CD4-positive, alpha-beta T cell treated with Interleukin-1 beta for 1 hour (primary cell): ENCODE measurements at regions not wholly inside any gene's neighbourhood (a gene's known extent, or its start where the extent isn't known, plus 50 kb on each side); places are given as distances from the start of the nearest gene placed in this dataset.

ENCODE experiments used
- DNase-seq, 2 donors: peaks; one replicate each; pipeline ENCODE4 v3.0.0-alpha.2; 2020 to 2022

- no peak for DNase-seq
Observed at GRCh38 chr14:97311411-97311810, 514.2 kb downstream of the VRK1 start.

DNA sequence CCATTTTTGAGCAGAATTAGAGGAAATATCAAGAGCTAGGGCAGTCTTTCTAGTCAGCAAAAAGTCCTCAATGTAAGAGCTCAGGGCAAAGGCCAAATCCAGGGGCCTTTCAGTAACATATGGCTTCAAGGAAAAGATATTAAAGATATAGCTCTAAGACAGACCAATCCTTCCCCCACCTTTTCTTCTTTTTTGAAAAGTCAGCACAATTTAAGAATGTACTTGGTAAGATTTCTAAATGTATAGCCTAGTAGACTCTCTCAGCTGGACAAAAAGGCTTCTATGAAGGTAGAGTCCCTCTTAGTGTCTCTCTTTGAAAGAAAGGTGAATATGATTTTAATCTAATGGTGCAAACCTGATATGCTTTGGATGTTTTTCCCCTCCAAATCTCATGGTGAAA, 515.7 kb downstream of the VRK1 start:
- no peak for DNase-seq

GRCh38 chr14:97315790-97316189, 518.6 kb downstream of the VRK1 start:
- DNase-seq, result no peak

DNA sequence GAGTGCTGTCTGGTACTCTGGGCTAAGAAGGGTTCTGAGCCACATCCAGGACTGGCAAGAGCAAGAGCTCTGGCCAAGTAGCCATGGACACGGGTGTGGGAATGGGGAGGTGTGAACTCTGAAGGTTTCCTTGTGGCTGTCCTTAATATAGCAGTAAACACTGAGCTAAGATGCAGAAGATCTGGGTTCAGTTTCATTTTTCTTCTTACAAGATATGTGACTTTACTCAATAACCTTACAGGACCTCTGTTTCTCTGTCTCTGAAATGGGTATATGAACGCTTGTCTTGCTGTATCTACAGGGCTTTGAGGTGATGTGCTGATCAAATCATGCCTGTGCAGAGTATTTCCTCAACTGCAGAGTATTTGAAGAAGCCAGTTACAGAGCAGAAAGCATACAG, 521.2 kb downstream of the VRK1 start:
- no peak for DNase-seq

DNA sequence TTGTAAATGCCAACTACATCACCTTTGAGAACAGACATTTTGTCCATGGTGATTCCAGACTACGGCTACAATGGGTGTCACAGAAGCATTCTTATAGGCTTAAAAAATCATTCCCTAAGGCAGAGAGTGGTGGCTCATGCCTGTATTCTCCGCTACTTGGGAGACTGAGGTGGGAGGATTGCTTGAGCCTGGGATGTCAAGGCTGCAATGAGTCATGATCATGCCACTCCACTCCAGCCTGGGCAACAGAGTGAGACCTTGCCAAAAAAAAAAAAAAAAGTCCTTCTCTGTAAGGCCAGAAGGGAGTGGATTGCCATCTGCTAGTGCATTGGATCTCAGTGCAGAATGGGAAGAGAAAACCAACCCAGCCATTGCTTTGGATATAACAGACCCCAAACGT, 522.5 kb downstream of the VRK1 start:
- no peak for DNase-seq

- no peak for DNase-seq
Observed at GRCh38 chr14:97328743-97329142, 531.6 kb downstream of the VRK1 start.

GRCh38 chr14:97329701-97330100, 532.5 kb downstream of the VRK1 start:
- no peak for DNase-seq

DNA sequence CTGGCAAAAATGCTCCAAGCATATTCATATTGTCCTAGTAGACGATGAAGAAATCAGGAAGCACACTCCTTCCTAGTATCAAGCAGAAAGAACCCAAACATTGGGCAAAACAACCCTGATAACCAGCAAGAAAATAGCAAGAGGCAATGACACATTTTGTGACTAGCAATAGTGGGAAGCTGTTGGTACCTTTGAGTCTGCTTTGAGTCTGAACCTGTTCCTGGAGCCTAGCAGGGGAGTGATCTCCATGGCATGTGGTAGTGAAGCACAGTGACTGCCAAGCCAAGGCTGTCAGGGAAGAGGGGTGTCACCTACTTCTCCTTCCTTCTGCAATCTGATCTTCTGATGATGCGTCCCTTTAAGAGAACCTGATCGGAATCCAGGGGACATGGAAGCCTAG, 533.9 kb downstream of the VRK1 start:
- DNase-seq, result no peak

GRCh38 chr14:97331526-97331925, 534.3 kb downstream of the VRK1 start:
- DNase-seq, result no peak

DNA sequence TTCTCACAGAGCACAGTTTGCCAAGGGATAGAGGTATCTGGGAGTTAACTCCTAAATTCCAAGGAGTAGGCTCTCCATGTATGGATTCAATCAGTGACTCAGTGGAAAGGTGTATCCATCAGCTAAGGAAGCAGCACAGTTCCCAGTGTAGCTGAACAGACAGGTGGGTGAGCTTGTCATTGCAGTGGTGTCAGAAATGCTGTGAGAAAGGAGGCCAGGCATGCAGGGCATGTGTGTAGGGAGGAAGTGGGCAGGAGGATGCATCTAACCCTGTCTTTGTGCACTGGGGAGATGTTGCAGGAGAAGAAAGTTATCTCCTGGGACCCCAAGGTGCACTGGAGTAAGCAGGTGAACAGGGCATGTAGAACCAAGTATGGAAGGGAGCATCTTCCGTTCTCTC, 539.0 kb downstream of the VRK1 start:
- DNase-seq, result no peak

GRCh38 chr14:97336816-97337215, 539.6 kb downstream of the VRK1 start:
- DNase-seq, result no peak

GRCh38 chr14:97337267-97337666, 540.1 kb downstream of the VRK1 start:
- DNase-seq, result no peak

GRCh38 chr14:97337670-97338069, 540.5 kb downstream of the VRK1 start:
- DNase-seq, result no peak

- no peak for DNase-seq
Observed at GRCh38 chr14:97344666-97345065, 547.5 kb downstream of the VRK1 start.

- no peak for DNase-seq
Observed at GRCh38 chr14:97346675-97347074, 549.5 kb downstream of the VRK1 start.

- DNase-seq, result no peak
Observed at GRCh38 chr14:97349463-97349862, 552.3 kb downstream of the VRK1 start.

DNA sequence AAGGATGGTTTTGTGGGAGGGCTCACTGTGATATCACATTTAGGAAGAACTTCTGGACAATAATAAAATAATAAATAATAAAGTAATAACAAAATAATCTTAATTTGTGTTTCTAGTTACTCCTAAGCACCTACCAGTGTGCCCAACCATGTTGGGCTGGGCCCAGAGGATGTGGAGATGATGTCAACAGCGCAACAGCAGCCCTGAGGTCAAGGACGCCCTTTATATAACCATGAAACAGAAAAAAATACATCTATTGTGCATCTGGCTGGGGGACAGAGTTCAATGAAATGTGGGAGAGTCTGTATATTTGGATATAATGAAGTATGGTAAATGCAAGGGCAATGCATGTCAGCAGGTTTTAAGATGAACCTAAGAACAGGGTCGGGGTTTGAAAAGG, 552.8 kb downstream of the VRK1 start:
- no peak for DNase-seq

- no peak for DNase-seq
Observed at GRCh38 chr14:97350415-97350814, 553.2 kb downstream of the VRK1 start.

DNA sequence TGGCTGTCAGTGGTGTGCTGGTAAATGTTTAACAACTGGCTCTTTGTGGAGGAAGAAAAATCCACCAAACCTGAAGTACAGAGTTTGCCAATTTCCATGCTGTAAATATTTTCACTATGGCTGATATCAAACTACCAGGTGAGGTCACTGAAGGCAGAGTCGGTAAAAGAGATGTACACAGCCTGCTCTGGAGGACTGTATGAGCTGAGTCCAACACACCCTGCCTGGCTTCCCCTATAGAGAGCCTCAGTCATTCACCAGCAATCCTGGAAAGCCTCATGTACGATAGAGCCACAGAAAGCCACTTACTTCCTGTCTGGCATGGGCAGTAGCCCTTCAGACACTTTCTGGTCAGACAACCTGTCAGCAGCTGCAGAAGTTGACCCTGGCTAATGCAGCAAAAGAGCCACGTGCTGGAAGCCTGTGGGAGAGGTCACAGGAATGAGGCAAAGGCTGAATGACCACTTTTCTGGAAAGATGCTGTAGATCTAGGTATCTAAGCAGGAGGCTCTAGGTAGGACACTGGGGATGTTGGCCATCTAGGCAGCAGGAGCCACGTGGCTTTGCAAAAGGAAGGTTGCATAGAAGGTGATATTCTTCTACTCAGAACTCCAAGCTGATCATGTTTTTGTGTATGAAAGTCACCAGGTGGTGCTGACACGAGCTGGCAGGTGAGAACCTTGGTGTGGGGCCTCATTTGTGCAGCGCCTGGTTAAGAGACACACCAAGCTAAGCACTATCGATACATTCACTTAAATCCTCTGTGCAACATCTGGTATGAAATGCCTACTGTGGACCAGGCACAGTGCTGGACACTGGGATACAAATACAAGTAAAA, 553.9 kb downstream of the VRK1 start:
- no peak for DNase-seq

- no peak for DNase-seq
Observed at GRCh38 chr14:97353102-97353501, 555.9 kb downstream of the VRK1 start.

DNA sequence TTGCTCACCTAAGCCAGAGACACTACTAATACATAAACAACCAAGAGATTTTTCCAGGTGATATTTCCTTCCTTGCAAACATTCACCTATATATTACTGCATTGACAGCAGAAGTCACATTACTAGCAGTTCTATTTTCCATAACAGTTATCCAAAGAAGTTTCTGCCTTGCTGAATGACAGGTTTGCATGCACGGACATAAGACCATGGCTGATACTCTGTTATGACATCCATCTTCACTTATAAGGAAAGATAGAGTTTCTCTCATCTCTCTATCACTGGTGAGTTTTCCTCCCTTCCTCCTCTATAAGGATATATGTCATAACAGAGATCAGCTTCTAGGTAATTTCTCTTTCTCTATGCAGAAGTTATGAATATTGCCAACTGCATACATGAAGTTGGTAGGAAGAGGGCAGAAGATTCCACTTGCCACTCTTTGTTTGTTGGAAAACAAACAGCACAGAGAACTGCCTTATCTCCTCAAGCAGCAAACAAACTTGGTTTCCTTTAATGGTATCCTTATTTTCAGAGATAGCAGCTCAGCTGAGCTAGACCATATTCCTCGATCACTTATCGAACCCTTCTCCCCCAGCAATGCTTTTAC, 557.0 kb downstream of the VRK1 start:
- DNase-seq, result no peak

GRCh38 chr14:97359341-97359740, 562.2 kb downstream of the VRK1 start:
- no peak for DNase-seq

- DNase-seq, result no peak
Observed at GRCh38 chr14:97361181-97361580, 564.0 kb downstream of the VRK1 start.

GRCh38 chr14:97361958-97362357, 564.8 kb downstream of the VRK1 start:
- no peak for DNase-seq

DNA sequence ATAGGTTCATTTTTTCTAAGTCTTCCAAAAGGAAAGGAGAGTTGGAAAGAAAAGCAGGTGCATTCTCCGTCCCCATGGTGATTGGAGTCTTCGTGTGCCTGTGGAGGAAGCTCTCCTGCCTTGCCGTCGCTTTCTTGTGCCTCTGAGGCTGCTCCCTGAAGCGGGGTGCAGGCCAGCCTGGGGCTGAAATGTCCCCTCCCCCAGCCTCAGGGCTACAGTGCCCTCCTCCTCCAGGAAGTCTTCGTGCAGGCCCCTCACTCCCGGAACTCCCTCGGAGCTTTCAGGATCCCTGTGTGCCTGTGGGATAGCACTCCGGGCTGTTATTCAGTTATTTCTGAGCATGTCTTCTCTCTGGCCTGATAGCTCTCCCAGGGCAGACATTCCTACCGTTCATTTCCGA, 569.2 kb downstream of the VRK1 start:
- DNase-seq, result no peak
